ENCODE measurements at regions not wholly inside any gene's neighbourhood (a gene's known extent, or its start where the extent isn't known, plus 50 kb on each side); places are given as distances from the start of the nearest gene placed in this dataset.

DNA sequence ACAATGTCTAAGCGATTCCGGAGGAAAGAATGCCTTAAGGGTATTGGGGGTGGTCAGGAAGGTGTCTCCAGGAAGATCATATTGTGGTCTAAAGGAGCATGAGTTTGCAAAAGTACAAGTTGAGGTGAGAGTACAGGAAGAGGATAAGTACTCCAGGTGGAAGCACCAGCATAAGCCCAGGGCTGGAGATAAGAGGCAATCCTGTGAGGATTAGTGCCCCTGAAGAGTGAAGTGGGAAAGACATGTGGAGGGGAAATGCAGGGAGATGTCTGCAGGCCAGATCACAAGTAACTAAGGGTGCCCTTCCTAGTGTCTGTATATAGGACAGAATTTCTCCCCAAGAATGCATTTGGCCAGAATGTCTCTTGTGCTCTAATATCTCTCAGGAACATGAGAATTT is 188.3 kb upstream of the DPT start:
- TF ChIP-seq, protein P1, sequence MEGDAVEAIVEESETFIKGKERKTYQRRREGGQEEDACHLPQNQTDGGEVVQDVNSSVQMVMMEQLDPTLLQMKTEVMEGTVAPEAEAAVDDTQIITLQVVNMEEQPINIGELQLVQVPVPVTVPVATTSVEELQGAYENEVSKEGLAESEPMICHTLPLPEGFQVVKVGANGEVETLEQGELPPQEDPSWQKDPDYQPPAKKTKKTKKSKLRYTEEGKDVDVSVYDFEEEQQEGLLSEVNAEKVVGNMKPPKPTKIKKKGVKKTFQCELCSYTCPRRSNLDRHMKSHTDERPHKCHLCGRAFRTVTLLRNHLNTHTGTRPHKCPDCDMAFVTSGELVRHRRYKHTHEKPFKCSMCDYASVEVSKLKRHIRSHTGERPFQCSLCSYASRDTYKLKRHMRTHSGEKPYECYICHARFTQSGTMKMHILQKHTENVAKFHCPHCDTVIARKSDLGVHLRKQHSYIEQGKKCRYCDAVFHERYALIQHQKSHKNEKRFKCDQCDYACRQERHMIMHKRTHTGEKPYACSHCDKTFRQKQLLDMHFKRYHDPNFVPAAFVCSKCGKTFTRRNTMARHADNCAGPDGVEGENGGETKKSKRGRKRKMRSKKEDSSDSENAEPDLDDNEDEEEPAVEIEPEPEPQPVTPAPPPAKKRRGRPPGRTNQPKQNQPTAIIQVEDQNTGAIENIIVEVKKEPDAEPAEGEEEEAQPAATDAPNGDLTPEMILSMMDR (IDR thresholded peaks at IDR 0.05; ENCODE audit: low read depth, low read length), result no peak
- TF ChIP-seq POLR2A (IDR thresholded peaks at IDR 0.05; ENCODE audit: extremely low read depth, insufficient read length), result no peak
- TF ChIP-seq, protein P2, sequence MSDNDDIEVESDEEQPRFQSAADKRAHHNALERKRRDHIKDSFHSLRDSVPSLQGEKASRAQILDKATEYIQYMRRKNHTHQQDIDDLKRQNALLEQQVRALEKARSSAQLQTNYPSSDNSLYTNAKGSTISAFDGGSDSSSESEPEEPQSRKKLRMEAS (IDR thresholded peaks at IDR 0.05; ENCODE audit: low read depth, low read length), result no peak
- no peak for TF ChIP-seq MYC (IDR thresholded peaks at IDR 0.05; ENCODE audit: low read depth, low read length)

All from NB4 (cell line).